ENCODE measurements at regions not wholly inside any gene's neighbourhood (a gene's known extent, or its start where the extent isn't known, plus 50 kb on each side); places are given as distances from the start of the nearest gene placed in this dataset.

- H3K27me3 Mint-ChIP-seq (ENCODE audit: low read depth): peaks cover 99% of the 10 kb centered on the region
These were observed 83.6 kb downstream of the ZNF280B start for GRCh38 chr22:22424956-22425355.

More at GRCh38 chr22:22424956-22425355, 83.6 kb downstream of the ZNF280B start:
- Mint-ChIP-seq H3K36me3 (ENCODE audit: insufficient read depth in 1 of 3, low read depth in 3 of 3) (no peaks in the 10 kb centered on the region), H3K4me3 (no peak overlapping the region), H3K27ac (no peak overlapping the region), H3K9me3 (no peaks in the 10 kb centered on the region), H3K4me1 (peaks cover 10 to 13% of the 10 kb centered on the region in 2 experiments)
- Histone ChIP-seq H3T11ph (ENCODE audit: low read length) (no peak overlapping the region), H2AK5ac (ENCODE audit: insufficient read length, low read length) (no peak overlapping the region), H2BK120ac (ENCODE audit: low read depth, low read length, poor library complexity, severe bottlenecking) (no peak overlapping the region), H3K9me3 (ENCODE audit: control insufficient read depth, low read depth, low read length) (no peaks in the 10 kb centered on the region), H4K20me1 (ENCODE audit: control insufficient read depth, insufficient read depth, insufficient read length) (no peaks in the 10 kb centered on the region), H2AFZ (ENCODE audit: low read length) (no peak overlapping the region), H4K5ac (ENCODE audit: insufficient read length, low read depth, low read length) (no peak overlapping the region), H3K27me3 (ENCODE audit: insufficient read depth, low read length) (peaks cover 71% of the 10 kb centered on the region), H3K23ac (ENCODE audit: insufficient read length, low read depth, low read length) (no peak overlapping the region), H3K4me2 (ENCODE audit: insufficient read depth, insufficient read length, low read length) (no peak overlapping the region), H3K18ac (ENCODE audit: insufficient read length, low read depth, low read length) (no peak overlapping the region), H3K56ac (ENCODE audit: insufficient read length, low read depth, low read length) (no peak overlapping the region), H3K79me1 (ENCODE audit: insufficient read depth, low read depth, low read length, poor library complexity, severe bottlenecking) (no peaks in the 10 kb centered on the region), H3K4me1 (ENCODE audit: insufficient read depth, low read length) (no peaks in the 10 kb centered on the region), H3K9ac (ENCODE audit: extremely low read depth, insufficient read length, low read length) (no peak overlapping the region), H3K14ac (ENCODE audit: insufficient read depth, low read length) (no peak overlapping the region), H2BK20ac (ENCODE audit: low read depth, low read length, poor library complexity, severe bottlenecking) (no peak overlapping the region), H4K91ac (ENCODE audit: insufficient read length, low read depth, low read length) (no peak overlapping the region), H3K79me2 (ENCODE audit: insufficient read depth, low read length) (no peaks in the 10 kb centered on the region), H2BK15ac (ENCODE audit: low read depth, low read length) (no peak overlapping the region), H4K8ac (replicated peaks; ENCODE audit: insufficient read length, low read depth, low read length) (no peak overlapping the region), H3K23me2 (ENCODE audit: insufficient read length, low read depth, low read length, poor library complexity, severe bottlenecking) (no peaks in the 10 kb centered on the region), H2BK12ac (ENCODE audit: insufficient read length, low read depth, low read length) (no peak overlapping the region), H3K4ac (ENCODE audit: low read depth, low read length) (no peak overlapping the region), H2BK5ac (ENCODE audit: insufficient read length, low read length) (no peak overlapping the region), H3K27ac (ENCODE audit: insufficient read length, low read depth, low read length) (no peak overlapping the region)
- no CpG with 5 or more reads among the region's 3 CpGs for WGBS (ENCODE audit: extremely low coverage, insufficient read length, low lambda C conversion rate)
- TF ChIP-seq, protein P1, sequence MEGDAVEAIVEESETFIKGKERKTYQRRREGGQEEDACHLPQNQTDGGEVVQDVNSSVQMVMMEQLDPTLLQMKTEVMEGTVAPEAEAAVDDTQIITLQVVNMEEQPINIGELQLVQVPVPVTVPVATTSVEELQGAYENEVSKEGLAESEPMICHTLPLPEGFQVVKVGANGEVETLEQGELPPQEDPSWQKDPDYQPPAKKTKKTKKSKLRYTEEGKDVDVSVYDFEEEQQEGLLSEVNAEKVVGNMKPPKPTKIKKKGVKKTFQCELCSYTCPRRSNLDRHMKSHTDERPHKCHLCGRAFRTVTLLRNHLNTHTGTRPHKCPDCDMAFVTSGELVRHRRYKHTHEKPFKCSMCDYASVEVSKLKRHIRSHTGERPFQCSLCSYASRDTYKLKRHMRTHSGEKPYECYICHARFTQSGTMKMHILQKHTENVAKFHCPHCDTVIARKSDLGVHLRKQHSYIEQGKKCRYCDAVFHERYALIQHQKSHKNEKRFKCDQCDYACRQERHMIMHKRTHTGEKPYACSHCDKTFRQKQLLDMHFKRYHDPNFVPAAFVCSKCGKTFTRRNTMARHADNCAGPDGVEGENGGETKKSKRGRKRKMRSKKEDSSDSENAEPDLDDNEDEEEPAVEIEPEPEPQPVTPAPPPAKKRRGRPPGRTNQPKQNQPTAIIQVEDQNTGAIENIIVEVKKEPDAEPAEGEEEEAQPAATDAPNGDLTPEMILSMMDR (conservative IDR thresholded peaks at IDR 0.05): no peak
- no peak for DNase-seq
